ENCODE measurements at regions not wholly inside any gene's neighbourhood (a gene's known extent, or its start where the extent isn't known, plus 50 kb on each side); places are given as distances from the start of the nearest gene placed in this dataset.
A peak's percentile ranks its signal among the peaks of the same experiment; 100 is the strongest.
"Not testable (repeated sequence)": the region's sequence is repeated elsewhere in the genome, so short reads cannot be mapped to it uniquely, and the experiment has no call there.

DNA sequence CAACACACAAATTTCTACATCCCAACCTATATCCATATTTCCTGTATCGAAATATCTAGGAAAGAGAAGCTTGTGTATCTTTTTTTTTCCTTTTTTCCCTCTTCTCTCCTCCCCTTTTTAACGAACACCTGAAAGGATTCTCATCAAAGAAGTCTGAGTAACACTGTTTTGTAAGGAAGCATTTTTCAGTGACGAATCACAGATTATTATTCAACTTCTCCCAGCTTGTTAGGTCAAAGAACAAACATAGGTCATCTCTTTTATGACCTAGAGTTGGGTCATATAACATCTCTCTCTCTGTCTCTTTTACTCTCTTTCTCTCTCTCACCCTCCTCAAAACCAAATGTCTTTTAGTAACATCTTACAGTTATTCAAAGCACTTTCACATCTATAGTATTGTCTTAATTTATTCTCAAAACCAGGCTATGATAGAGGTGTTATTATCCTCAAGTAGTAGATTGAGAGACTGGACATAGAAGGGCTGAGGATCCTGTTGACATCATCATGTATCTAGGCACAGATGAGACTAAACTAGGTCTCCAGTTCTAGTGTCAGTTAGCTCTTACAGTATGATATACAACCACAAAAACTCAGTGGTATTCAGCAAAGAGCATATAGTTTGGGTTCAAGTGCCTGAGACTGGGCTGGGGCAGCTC is 80.1 kb upstream of the SPOPL start:
- no peaks in the 10 kb centered on the region for H3K27me3 ChIP-seq (ENCODE audit: control insufficient read depth, insufficient read depth, low read length)
- no peak overlapping the region for H3K9ac ChIP-seq (ENCODE audit: low read depth, low read length)
- peaks cover 10% of the 10 kb centered on the region for H3K4me1 ChIP-seq (ENCODE audit: control insufficient read depth, insufficient read depth, low read length)
- no peaks in the 10 kb centered on the region for H3K36me3 ChIP-seq (ENCODE audit: control insufficient read depth, insufficient read depth, low read length)
- H3K9me3 ChIP-seq (ENCODE audit: control insufficient read depth, insufficient read depth, low read length): peaks cover 6% of the 10 kb centered on the region; the same call in 1 of the 2 replicates
- H3K27ac ChIP-seq (ENCODE audit: low read depth, low read length): peak overlapping the region; percentile 26
- H3K4me3 ChIP-seq (ENCODE audit: low read depth, low read length): no peak overlapping the region

DNA sequence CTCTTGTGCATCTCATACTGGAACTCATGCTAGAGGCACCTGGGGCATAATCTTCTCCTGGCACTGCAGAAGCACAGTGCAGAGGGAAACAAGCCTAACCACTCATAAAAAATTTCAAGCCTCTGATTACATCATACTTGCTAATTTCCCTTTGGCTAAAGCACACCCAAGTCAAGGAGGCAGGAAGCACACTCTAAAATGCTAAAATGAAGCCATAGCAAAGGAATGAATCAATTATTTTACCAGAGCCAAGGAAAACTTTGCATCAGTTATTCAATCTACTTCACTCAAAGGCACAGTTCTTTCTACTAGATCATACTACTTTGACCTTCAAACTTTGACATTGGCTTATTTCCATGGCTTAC is 79.6 kb upstream of the SPOPL start:
- no peak overlapping the region for H3K4me3 ChIP-seq (ENCODE audit: low read depth, low read length)
- no peak overlapping the region for H3K9ac ChIP-seq (ENCODE audit: low read depth, low read length)
- no peaks in the 10 kb centered on the region for H3K36me3 ChIP-seq (ENCODE audit: control insufficient read depth, insufficient read depth, low read length)
- H3K27me3 ChIP-seq (ENCODE audit: control insufficient read depth, insufficient read depth, low read length): no peaks in the 10 kb centered on the region
- H3K9me3 ChIP-seq (ENCODE audit: control insufficient read depth, insufficient read depth, low read length): peaks cover 11% of the 10 kb centered on the region; the same call in 1 of the 2 replicates
- peaks cover 10% of the 10 kb centered on the region for H3K4me1 ChIP-seq (ENCODE audit: control insufficient read depth, insufficient read depth, low read length)
- peak overlapping the region; percentile 26 for H3K27ac ChIP-seq (ENCODE audit: low read depth, low read length)

DNA sequence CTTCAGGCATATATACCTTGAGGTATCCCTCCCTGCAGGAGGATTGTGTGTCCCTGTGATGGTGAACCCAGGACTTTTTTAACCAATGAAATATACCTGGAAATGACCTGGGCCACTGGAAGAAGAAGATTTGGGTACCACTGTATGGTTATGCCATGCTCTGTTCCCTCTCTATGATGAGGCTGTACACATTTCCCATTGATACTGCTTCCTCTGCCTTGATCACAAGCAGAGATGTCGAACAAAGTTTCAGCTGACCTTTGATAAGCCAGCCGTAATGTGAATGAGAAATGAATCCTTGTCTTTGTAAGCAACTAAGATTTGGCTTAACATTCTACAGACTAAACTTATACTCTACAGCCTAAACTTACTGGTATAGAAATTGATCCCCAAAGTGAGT is 78.4 kb upstream of the SPOPL start:
- H3K4me1 ChIP-seq (ENCODE audit: control insufficient read depth, insufficient read depth, low read length): peaks cover 10% of the 10 kb centered on the region
- no peak overlapping the region for H3K4me3 ChIP-seq (ENCODE audit: low read depth, low read length)
- no peak overlapping the region for H3K9ac ChIP-seq (ENCODE audit: low read depth, low read length)
- H3K27ac ChIP-seq (ENCODE audit: low read depth, low read length): no peak overlapping the region
- H3K36me3 ChIP-seq (ENCODE audit: control insufficient read depth, insufficient read depth, low read length): no peaks in the 10 kb centered on the region
- peaks cover 17% of the 10 kb centered on the region; the same call in 1 of the 2 replicates for H3K9me3 ChIP-seq (ENCODE audit: control insufficient read depth, insufficient read depth, low read length)
- H3K27me3 ChIP-seq (ENCODE audit: control insufficient read depth, insufficient read depth, low read length): no peaks in the 10 kb centered on the region

DNA sequence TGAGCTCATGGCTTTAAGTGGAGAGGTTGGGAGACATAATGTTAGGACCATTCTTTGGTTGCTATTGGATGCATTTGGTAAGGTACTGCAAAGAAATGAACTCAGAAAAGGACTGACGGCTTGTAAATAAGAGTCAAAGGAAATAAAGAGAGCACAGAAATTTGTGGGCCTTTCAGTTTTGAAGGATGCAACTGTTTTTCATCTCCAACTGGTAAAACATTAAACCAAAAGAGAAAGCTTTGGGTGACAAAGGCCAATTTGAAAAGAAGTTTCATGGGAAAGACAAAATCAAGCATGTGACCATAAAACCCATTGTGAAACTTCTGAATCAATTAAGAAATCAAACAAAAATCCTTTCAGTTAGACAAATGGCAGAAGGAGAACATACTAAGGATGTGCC is 77.8 kb upstream of the SPOPL start:
- Histone ChIP-seq H3K4me3 (ENCODE audit: low read depth, low read length) (no peak overlapping the region), H3K27me3 (ENCODE audit: control insufficient read depth, insufficient read depth, low read length) (no peaks in the 10 kb centered on the region), H3K36me3 (ENCODE audit: control insufficient read depth, insufficient read depth, low read length) (no peaks in the 10 kb centered on the region), H3K27ac (ENCODE audit: low read depth, low read length) (no peak overlapping the region), H3K9me3 (ENCODE audit: control insufficient read depth, insufficient read depth, low read length) (peaks cover 17% of the 10 kb centered on the region; the same call in 1 of the 2 replicates), H3K4me1 (ENCODE audit: control insufficient read depth, insufficient read depth, low read length) (peaks cover 10% of the 10 kb centered on the region), H3K9ac (ENCODE audit: low read depth, low read length) (no peak overlapping the region)

DNA sequence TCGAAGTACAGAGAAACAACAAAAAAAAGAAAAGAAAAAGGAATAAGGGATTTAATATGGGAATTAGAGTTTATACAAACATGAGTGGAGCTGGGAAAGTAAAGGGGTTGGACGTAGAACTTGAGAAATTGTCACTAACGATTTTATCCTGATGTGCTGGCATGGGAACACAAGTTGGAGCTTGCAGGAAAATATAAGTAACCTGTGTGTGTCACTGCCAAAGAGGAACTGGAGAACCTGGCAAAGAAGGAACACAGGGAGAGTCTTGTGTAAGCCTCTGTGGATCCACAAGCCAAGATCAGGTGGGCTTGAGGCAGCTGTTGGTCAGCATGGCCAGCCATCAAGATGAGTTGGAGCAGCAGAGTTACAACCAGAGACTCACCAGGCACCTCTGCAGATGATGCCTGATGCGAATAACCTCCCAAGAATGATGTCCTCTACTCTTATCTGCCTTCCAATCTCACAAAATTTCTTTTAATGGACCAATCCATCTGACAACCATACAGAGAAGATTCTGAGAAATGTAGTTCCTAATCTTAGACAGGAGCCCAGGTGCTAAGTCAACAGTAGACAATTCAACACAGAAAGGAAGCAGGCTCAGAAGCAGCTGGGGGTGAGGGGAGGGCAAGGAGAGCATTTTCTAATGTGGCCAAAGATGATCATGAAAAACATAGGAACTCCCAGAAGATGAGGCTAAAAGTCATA is 77.0 kb upstream of the SPOPL start:
- Histone ChIP-seq H3K36me3 (ENCODE audit: control insufficient read depth, insufficient read depth, low read length) (no peaks in the 10 kb centered on the region), H3K4me3 (ENCODE audit: low read depth, low read length) (no peak overlapping the region), H3K27ac (ENCODE audit: low read depth, low read length) (no peak overlapping the region), H3K27me3 (ENCODE audit: control insufficient read depth, insufficient read depth, low read length) (no peaks in the 10 kb centered on the region), H3K4me1 (ENCODE audit: control insufficient read depth, insufficient read depth, low read length) (peaks cover 13% of the 10 kb centered on the region), H3K9ac (ENCODE audit: low read depth, low read length) (no peak overlapping the region), H3K9me3 (ENCODE audit: control insufficient read depth, insufficient read depth, low read length) (peaks cover 17% of the 10 kb centered on the region; the same call in 1 of the 2 replicates)

DNA sequence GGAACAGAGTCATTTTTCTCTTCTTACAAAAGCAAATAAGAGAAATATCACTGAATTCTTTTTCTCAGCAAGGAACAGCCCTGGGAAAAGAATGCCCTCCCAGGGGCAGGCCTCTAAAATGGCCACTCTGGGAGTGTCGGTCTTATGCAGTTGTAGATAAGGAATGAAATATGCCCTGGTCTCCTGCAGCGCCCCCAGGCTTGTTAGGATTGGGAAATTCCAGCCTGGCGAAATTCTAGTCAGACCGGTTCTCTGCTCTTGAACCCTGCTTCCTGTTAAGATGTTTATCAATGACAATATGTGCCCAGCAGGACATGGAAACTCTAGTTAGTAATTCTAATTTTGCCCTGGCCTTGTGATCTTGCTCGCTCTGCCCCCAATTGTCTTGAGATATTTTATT is 75.5 kb upstream of the SPOPL start:
- not testable (repeated sequence) for H3K27me3 ChIP-seq (ENCODE audit: control insufficient read depth, insufficient read depth, low read length); H3K27ac ChIP-seq (ENCODE audit: low read depth, low read length); H3K4me3 ChIP-seq (ENCODE audit: low read depth, low read length); H3K36me3 ChIP-seq (ENCODE audit: control insufficient read depth, insufficient read depth, low read length); H3K9ac ChIP-seq (ENCODE audit: low read depth, low read length)
- peaks cover 13% of the 10 kb centered on the region for H3K4me1 ChIP-seq (ENCODE audit: control insufficient read depth, insufficient read depth, low read length)
- H3K9me3 ChIP-seq (ENCODE audit: control insufficient read depth, insufficient read depth, low read length): peaks cover 17% of the 10 kb centered on the region; the same call in 1 of the 2 replicates

DNA sequence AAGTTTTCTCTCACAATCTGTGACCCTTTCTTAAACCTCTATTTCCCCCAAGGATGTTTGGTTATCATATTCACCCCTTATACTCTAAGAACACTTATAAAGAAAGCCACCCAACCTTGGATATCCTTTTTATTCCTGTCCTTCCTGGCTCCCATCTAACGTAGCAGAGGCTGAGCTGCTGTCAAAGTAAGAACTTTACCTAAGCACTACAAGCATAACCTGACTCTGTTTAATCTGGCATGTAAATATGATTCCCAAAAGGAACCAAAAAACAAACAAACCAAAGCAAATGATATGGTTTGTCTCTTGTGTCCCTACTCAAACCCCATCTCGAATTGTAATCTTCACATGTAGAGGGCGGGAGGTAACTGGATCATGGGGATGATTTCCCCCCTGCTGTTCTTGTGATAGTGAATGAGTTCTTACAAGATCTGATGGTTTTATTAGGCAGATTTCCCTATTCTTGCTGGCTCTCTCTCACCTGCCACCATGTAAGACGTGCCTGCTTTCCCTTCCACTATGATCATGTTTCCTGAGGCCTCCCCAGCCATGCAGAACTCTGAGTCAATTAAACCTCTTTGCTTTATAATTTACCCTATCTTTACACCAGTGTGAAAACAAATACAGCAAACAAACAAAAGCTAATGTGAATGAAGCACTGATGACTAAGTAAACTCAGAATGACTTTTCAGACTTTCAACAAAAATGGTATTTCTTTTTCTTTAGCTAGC is 72.7 kb upstream of the SPOPL start:
- H3K4me1 ChIP-seq (ENCODE audit: control insufficient read depth, insufficient read depth, low read length): peaks cover 3% of the 10 kb centered on the region; the same call in 1 of the 2 replicates

DNA sequence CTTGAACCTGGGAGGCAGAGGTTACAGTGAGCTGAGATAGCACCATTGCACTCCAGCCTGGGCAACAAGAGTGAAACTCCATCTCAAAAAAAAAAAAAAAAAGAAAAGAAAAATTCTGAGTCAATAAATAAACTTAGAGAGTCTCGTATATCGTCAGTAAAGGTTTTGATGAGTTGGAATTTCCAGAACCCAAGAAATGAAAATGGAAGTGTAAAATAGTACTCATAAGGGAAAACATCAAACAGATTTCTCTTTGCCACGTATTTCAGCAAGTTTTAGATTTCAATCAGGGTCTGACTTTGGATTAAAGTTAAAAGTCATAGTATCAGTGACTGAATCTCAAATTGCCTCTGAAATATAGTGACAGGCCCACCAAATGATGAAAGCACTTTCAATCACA is 71.4 kb upstream of the SPOPL start:
- H3K27ac ChIP-seq (ENCODE audit: low read depth, low read length): no peak overlapping the region

More for the DNA sequence above, 72.7 kb upstream of the SPOPL start:
- H3K27ac ChIP-seq (ENCODE audit: low read depth, low read length): no peak overlapping the region
- H3K4me3 ChIP-seq (ENCODE audit: low read depth, low read length): no peak overlapping the region
- H3K36me3 ChIP-seq (ENCODE audit: control insufficient read depth, insufficient read depth, low read length): no peaks in the 10 kb centered on the region
- no peak overlapping the region for H3K9ac ChIP-seq (ENCODE audit: low read depth, low read length)
- no peaks in the 10 kb centered on the region for H3K27me3 ChIP-seq (ENCODE audit: control insufficient read depth, insufficient read depth, low read length)
- peaks cover 17% of the 10 kb centered on the region; the same call in 1 of the 2 replicates for H3K9me3 ChIP-seq (ENCODE audit: control insufficient read depth, insufficient read depth, low read length)

DNA sequence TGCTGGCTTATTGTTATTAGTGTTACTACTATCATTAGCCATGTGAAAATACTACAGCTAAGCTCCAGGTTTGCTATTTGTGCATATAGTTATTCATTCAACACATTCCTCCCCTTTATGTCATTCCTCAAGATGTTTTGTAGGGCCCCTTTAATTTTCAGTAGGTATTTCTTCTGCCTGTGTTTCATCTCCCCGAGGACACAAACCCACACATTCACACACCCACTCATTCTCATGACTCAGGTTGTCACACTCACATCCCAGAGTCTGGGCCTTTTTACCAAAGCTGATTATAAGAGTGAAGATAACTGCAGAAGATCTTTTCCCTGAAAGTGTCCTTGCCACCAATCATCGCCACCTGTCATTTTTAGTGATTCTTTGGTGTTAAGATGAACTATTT is 68.6 kb upstream of the SPOPL start:
- Histone ChIP-seq H3K27ac (ENCODE audit: low read depth, low read length) (no peak overlapping the region), H3K9ac (ENCODE audit: low read depth, low read length) (no peak overlapping the region), H3K9me3 (ENCODE audit: control insufficient read depth, insufficient read depth, low read length) (no peaks in the 10 kb centered on the region), H3K4me3 (ENCODE audit: low read depth, low read length) (no peak overlapping the region), H3K4me1 (ENCODE audit: control insufficient read depth, insufficient read depth, low read length) (peaks cover 3% of the 10 kb centered on the region; the same call in 1 of the 2 replicates), H3K36me3 (ENCODE audit: control insufficient read depth, insufficient read depth, low read length) (no peaks in the 10 kb centered on the region), H3K27me3 (ENCODE audit: control insufficient read depth, insufficient read depth, low read length) (no peaks in the 10 kb centered on the region)

More for the DNA sequence above, 71.4 kb upstream of the SPOPL start:
- Histone ChIP-seq H3K27me3 (ENCODE audit: control insufficient read depth, insufficient read depth, low read length) (no peaks in the 10 kb centered on the region), H3K4me3 (ENCODE audit: low read depth, low read length) (no peak overlapping the region), H3K9ac (ENCODE audit: low read depth, low read length) (no peak overlapping the region), H3K4me1 (ENCODE audit: control insufficient read depth, insufficient read depth, low read length) (peaks cover 3% of the 10 kb centered on the region; the same call in 1 of the 2 replicates), H3K36me3 (ENCODE audit: control insufficient read depth, insufficient read depth, low read length) (no peaks in the 10 kb centered on the region), H3K9me3 (ENCODE audit: control insufficient read depth, insufficient read depth, low read length) (peaks cover 14% of the 10 kb centered on the region; the same call in 1 of the 2 replicates)

DNA sequence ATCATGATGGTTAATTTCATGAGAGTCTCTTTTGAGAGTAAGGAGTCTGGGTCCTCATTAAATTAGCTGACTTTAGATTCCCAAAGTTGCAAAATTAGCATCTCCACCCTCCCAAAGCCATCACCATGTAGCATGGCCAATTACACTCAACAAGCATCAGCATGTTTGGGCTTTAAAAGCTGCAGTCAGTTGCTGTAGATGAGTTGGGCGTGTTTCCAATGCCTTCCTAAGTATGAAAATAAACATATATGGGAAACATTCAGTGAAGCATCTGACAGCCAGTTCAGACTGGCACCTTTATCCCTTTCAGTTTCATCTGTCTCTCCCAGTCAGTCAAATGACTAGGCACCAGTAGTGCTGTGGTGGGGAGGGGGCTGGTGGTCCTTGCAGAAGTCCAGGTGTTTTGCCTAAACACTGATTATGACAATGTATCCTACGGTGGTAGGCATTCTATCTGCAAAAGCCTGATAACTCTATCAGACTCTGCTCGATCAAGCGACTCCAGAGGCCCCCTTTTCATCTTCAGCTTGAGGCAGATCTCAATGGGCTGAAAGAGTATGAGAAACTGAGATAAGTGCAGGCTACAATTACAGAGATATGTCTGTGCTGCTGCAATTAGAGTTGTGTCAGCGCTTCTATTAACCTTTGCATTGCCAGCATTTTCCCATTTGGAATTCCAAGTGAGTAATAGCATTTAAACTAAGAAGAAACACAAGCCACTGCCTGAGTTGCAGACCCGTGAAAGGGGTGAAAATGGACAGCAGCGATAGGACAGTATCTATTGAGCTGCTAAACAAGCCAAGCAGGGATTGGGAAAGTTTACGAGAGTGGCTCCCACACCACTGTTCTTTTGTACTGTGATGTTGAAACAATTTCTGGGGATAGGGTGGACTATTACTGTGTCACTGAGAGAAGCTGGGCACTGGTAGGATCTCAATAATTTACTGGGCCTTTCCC is 67.3 kb upstream of the SPOPL start:
- H3K9ac ChIP-seq (ENCODE audit: low read depth, low read length): no peak overlapping the region
- no peaks in the 10 kb centered on the region for H3K4me1 ChIP-seq (ENCODE audit: control insufficient read depth, insufficient read depth, low read length)
- no peaks in the 10 kb centered on the region for H3K9me3 ChIP-seq (ENCODE audit: control insufficient read depth, insufficient read depth, low read length)
- no peak overlapping the region for H3K4me3 ChIP-seq (ENCODE audit: low read depth, low read length)
- no peaks in the 10 kb centered on the region for H3K27me3 ChIP-seq (ENCODE audit: control insufficient read depth, insufficient read depth, low read length)
- no peak overlapping the region for H3K27ac ChIP-seq (ENCODE audit: low read depth, low read length)
- H3K36me3 ChIP-seq (ENCODE audit: control insufficient read depth, insufficient read depth, low read length): no peaks in the 10 kb centered on the region

Data from HUES48 (cell line).